NOMO-1 treated with dmso at 0.1 percent for 144 hours (cell line): ENCODE measurements at regions not wholly inside any gene's neighbourhood (a gene's known extent, or its start where the extent isn't known, plus 50 kb on each side); places are given as distances from the start of the nearest gene placed in this dataset.

Experiments
- DNase-seq: peaks from one replicate; lab custom pipeline; 2025; ENCODE audit not compliant: unreplicated experiment; lab: John Stamatoyannopoulos, UW

DNA sequence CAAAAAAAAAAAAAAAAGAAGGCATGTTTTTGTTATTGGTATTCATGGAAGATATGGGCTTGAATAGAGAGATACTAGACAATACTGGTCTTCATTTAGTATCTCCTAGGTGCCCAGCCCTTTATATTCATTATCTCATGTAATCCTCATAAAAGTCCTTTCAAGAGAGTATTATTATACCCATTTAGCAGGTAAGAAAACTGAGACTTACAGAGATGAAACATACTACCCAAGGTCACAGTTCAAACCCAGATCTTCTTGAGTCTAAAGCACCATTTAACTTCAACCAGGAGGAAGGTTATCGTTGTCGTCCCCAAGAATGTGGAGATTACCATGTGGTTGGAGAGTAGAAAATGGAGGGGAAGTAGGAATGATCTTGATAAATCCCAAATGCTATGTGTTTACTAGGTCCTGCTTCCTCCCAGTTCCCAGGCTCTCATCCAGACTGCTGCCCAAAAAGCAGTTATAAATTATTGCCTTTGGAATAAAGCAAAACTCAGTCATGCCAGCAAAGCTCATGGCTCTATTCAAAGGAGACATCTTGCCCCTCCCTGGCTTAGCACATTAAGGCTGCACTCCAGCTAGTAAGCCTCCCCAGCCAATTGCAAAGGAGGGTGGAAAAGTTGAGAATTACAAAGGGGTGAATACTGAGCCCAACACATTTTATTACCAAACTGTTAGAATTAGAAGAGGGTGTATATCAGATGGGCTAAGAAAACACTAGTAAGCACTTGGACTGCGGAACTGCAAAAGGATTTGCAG, 163.9 kb downstream of the PIK3R1 start:
- no peak for DNase-seq

DNA sequence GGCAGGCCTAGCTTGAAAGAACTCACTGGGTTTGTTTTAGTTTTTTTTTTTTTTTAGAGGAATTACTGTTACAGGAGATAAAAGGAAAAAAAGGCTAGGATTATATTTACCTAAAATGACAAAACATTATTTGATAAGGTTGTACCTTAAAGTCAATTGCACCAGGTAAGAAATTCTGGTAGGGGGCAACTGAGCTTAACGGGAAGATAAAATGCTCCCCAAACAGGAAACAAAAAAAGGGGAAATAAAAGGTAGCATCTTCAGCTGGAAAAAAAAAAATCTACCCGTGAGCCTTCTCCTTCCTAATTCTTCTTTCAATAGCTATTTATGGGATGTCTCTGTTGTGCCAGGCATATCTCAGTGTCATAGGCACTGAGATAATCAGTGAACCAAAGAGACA, 164.5 kb downstream of the PIK3R1 start:
- no peak for DNase-seq

DNA sequence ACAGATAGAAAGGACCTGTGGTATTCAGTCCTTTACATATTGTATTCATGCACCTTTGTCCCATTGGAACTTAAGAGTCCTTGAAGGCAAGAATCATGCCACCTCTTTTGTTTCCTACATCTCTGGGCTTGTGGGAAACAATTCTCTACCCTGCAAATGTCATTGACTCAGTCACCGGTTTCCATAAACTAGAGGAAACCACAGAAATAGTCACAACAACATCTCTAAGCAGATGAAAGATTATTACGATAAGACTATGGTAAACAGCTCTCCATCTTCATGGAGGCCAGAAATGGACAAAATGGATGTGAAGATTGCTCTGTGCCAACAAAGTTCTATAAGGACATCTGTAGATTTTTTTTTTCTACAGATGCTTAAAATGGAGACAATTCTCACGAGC, 165.5 kb downstream of the PIK3R1 start:
- DNase-seq = no peak

DNA sequence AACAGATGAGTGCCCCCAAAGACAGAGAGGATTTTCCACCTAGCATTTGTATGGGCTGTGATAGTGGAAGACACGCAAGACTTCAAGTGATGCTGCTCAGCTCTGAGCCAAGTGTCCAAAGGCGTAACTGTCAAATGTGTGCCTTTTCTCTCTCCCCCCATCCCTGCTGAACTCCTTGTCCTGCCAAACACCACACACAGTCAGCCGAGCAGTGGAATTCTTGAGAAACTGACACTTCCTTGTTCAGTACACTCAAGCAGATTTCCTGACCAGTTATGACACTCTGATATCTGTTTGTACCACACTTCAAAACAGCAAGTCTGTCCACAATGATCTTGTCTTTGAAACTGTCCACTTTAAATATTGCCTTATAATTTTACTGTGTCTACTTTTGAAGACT, 166.4 kb downstream of the PIK3R1 start:
- no peak for DNase-seq

DNA sequence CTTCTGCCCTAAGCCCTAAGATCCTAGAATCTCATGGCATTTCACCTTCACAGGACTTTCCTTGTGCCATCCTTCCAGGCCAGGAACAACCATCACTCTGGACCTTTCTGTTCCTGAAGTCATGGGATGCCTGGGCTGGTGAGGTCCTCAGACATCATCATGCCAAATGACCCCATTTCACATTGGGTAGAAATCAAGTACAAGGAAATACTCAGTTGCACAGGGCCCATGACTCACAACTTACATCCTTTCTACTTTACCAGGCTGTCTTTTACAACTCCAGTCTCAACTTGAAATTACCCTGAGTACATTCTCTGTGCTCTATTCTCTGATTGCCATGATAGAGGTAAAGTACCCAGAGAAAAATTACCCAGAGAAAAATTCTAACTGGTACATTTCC, 167.1 kb downstream of the PIK3R1 start:
- no peak for DNase-seq

DNA sequence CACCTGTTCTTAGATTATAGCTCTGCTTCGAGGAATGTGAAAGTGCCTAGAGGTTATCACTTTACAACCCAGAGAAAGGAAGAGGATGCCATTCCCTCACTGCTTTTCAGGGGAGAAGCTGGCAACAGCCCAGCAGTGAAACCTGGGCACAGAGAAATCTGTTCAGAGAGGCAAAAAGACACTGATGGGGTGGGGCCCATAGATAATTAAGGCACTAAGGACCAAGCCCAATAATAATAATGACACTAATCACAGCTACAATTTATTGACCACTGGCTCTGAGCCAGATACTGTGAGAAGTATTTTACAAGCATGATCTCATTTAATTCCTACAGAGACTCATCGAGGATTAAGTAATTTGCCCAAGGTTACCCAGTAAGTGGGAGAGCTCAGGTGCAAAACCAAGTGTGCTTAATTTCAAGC, 168.3 kb downstream of the PIK3R1 start:
- DNase-seq = no peak

DNA sequence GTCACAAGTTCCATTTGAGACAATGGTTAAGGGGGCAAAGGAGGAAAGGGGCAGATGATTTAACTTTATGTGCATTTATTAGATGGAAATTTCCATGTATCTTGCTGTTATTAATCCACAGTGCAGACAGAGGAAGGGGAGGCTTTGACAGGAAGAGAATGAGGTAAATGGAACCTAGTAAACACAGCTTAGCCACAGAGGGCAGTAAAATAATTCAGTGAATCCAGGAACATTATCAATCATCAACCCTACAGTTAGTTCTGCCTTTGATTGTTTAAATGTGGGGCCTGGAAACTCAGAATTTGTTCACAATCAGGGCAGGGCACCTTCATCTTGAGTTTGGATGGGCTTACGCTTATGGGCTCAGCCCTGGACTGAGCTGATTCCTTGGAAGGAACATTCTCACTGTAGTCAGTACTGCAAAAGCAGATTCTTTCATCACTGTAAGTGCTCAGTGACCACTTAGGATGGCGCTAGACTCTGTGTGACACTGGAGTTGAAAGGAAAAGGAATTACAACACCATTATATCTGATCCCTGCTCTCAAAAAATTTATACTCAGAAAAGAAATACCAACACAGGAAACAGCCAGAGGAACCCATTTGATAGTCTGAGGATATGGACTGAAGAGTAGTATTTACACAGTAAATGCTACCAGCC, 169.5 kb downstream of the PIK3R1 start:
- DNase-seq = no peak

DNA sequence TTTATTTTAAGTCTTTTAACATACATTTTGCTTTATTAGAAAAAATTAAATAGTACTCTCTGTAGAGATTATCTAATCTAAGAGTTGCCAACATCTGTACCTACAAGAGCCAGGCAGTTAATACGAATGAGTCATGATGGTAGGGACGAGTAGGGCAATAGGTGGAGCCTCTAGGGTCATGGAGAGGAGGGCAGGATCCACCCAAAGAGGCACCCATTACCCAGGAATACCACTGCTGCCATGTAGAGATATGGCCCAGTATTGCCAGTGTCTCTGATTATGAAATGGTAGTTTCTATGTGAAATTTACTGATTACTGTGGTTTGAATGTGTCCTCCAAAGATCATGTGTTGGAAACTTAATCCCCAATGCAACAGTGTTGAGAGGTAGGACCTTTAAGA, 170.4 kb downstream of the PIK3R1 start:
- DNase-seq = no peak

DNA sequence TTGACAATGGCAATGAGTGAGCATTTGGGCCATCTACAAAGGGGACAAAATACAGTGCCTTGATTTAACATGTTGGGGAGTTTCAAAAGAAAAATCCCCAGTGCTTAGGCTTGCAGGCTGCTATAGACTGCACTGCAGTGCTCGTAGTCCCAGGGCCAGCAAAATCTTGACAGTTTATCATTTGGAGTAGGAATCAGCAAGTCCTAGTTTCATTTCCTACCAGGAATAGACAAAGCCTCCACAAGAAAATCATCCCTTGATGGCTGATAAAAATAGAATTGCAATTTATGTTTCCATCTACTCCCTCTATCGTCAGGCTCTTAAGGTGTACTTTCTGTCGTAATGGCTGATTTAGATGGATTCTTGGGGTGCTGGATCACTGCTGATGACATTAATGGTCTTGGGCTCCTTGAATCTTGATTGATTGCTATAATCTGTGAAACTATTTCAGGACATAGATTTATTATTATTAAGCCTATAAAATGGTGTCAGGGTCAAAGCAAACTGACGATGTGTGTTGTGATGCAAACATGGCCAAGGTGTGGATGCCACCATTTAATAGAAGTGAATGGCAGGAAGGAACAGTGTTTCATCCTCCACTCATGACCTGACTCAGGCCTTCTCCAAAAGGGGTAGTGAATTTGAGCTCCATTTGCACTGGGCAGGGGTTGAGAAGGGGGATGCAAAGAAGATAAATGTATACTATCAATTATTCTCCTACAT, 171.7 kb downstream of the PIK3R1 start:
- DNase-seq = no peak

DNA sequence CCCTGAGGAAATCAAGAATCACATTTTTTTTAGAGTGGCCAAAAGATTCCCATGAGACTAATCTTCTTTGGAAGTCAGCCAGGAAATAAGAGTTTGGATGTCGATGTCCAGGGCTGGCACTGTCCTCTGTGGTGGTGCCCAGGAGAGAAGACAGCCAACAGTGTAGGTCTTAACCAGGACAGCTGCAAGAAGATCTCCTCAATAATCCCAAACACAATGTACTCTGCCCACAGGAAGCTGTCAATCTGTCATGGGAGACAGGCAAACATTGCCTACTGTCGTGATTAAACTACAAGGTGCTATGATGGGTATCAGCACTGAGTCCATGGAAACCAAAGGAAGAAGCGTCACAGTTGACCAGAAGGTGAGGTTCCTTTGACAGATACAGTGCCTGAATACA, 174.1 kb downstream of the PIK3R1 start:
- DNase-seq = no peak

DNA sequence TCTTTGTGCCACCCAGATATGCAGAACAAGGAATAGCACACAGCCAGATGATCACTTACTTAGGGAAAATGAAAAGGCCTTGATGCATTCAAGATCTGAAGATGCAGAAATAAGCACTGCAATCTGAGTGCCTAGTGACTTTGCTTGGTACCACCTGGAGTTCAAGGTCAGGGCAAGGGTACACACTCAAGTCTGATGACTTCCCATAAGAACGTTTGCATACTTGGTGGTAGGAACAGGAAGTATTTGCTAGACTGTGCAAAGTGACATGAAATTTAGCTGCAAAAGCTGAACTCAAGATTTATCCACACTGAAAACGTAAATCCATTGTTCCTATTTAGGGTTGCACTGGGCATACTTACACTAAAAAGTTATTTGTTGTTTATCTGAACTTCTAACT, 177.1 kb downstream of the PIK3R1 start:
- no peak for DNase-seq

DNA sequence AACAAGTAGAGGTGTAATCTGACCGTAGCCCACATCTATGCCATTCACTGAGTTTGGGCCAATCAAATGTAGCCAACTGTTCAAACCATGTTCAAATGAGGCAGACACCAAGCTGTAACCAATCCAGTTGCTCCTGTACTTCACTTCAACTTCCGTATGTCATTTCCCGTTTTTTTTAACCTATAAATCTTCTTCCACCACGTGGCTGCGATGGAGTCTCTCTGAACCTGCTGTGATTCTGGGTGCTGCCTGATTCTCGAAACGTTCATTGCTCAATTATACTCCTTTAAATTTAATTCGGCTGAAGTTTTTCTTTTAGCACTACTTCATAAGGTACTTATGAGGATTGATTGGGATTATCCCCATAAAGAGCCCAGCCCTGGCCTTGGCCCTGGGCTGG, 179.7 kb downstream of the PIK3R1 start:
- DNase-seq = no peak

DNA sequence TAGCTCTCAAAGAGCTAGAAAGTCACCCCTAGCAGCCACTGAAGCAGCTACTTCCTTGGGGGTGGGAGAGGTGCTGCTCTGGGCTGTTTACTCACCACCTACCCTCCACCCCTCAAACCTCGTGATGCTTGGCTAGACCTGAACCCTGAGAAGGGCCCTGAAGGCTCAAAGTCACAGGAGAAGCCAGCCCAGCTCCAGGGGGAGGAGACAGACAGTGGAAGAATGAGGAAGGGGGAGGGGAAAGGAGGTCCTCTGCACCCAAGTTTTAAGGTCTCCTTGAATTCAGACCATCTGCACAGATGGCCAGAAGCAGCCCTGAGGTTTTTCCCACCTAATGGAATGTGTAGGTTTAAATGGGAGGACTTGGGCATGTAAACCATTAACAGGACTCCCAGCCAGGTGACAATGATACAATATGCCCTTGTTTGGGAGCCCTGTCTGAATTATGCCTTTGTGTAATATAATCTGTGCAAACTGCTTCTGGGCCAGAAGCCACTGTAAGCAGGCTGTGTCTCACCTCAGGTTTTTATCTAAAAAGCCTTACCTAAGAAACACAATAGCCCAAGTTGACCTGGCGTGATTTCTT, 180.5 kb downstream of the PIK3R1 start:
- DNase-seq = no peak

DNA sequence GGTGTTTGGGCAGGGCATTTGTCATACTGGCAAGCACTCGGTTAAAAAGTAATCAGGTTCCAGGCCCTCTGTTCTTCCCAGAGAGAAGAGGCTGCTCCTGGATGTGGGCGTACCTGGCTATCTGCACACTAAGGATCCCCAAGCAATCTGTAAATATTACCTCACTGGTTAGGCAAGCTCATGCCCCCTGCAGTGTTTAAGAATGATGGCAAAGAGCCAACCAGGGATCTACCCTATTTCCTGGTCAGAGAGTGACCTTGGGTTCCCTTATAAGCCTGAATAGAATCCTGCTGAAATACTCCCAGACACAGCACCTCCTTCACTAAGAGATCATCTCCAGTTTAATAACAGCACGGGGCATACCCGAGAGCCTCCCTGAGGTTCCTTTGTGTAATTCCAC, 181.2 kb downstream of the PIK3R1 start:
- no peak for DNase-seq

DNA sequence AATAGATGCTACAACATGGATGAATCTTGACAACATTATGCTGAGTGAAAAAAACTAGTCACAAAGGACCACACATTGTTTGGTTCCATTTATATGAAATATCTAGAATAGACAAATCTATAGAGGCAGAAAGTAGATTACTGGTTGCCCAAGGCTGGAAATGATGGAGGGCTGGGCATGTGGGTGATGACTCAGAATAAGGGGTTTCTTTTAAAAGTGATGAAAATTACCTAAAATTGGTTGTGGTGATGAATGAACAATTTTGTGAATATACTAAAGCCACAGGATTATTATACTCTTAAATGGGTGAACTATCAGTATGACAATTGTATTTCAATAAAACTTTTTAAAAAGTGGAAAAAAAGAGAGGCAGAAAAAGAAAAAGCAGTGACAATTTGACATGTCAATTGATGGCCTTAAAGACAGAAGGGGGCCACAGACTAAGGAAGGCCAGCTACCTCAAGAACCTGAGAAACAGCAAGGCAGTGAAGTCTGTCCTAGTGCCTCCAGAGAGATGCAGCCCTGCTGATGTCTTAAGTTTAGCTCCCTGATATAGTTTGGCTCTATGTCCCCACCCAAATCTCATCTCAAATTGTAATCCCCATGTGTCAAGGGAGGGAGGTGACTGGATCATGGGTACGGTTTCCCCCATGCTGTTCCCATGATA, 182.7 kb downstream of the PIK3R1 start:
- DNase-seq = no peak

DNA sequence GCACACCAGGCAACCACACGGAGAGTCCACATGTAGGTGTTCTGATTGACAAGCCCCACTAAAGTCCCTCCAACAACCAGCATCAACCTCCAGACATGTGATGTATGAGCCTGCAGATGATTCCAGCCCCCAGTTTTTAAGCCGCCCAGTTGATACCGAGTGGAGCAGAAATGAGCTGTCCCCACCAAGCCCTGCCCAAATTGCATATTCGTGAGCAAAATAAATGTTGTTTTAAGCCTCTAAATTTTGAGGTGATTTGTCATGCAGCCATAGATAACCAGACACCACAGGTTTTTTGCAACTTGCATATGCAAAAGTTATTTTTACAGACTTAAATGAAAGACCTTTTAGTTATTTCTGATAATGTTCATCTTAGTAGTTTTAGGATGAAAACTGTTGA, 187.7 kb downstream of the PIK3R1 start:
- no peak for DNase-seq

DNA sequence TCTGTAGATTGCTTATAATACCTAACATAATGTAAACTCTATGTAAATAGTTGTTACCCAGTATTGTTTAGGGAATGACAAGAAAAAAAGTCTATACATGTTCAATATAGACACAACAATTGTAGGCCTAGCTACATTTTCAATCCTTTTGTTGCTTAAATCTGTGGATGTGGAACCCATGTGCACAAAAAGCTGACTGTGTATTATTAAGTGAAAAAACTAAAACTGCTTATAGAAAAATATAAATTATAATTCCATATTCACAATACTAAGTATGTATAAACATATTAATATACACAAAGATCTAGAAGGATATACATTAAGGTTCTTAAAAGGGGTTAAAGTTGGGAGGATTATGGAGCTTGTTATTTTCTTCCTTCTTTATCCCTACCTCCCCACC, 188.7 kb downstream of the PIK3R1 start:
- no peak for DNase-seq

DNA sequence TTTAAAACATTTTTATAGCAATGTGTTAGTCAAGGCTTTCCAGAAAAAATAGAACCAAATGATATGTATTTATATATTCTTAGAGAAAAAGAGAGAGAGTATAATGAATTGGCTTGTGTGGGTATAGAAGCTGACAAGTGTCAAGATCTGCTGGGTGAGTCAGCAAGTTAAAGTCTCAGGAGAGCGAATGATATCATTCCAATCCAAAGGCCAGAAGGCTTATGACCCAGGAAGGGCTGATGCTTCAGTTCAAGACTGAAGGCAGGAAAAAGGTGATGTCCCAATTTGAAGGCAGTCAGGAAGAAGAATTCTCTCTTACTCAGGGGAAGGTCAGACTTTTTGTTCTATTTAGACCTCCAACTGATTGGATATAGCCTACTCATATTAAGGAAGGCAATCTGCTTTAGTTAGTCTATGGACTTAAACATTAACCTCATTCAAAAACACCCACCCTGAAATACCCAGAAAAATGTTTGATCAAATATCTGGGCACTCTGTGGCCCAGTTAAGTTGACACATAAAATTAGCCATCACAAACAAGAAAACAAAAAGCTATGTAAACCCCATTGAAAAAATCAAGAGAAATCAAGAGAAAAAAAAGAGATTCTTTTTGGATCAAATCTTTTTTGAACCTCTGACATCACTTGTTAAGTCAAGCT, 189.6 kb downstream of the PIK3R1 start:
- no peak for DNase-seq

DNA sequence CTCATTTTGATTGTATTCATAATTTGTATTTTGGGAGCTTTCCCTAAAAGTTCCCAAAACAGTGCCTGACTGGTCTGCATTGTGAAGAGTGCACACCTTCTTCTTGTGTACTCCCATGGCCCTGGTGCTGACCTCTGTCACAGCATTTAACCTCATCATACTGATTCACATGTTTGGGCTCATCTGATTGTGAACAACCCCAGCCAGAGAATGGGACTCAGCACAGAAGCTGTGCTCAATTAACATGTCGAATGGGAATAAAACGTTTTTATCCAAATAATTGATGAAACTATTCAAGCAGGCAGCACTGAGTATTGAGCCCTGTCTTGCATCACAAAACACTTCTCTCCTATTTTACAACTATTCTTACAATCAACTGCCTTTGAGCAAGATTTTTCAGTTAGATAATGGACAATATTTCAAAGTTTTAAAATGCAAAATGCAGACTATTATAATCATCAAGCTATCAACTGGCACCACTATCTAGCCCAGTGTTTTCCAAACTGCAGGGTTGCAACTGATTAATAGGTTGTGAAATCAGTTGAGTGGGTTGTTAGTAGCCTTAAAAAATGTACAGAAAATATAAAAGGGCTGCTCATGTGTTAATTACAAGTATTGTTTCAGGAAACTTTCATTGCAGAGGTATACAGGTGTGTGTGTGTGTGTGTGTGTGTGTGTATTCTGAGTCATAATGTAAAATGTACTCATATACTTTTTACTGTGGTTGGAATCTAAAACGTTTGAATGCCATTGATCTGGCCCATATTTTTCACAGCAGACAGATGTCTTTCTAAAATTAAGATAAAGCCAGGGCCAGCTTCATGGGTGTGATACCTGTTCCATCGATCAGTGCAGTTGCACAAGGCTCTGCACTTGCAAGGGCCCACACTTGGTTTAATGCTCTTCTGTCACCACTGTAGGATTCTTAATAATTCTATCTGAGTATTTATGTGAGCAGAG, 190.5 kb downstream of the PIK3R1 start:
- no peak for DNase-seq

DNA sequence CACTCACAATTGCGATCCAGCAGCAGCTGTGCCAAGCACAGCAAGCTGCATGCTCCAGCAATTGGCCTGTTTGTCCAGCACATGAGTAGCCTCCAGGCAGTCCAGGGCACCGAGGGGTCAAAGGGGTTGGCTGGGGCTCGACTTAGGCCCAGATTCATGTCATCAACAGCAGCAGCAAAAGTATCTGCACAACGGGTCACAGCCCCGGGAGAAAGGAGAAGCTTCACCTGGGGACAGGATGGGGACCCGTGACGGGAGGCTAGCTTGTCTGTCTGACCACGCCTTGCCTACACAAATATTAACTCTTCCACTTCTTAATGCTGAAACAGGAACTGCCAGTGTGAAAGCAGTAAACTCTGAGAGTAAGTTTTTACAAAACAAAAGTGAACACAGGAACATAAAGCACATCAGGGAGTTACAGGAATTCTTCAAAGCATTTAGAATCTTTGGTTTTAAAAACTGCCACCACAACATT, 191.2 kb downstream of the PIK3R1 start:
- no peak for DNase-seq
